OCI-LY1 (cell line): ENCODE measurements at regions not wholly inside any gene's neighbourhood (a gene's known extent, or its start where the extent isn't known, plus 50 kb on each side); places are given as distances from the start of the nearest gene placed in this dataset.
"Not testable (repeated sequence)": the region's sequence is repeated elsewhere in the genome, so short reads cannot be mapped to it uniquely, and the experiment has no call there.

Source experiments
- H2AFZ ChIP-seq: fragments of 200-600 bp; sonication (generic), shearing (Covaris generic); 2 replicates; pipeline ENCODE4 v1.6.0; 2014; ENCODE audit warnings: antibody characterized with exemption, mild to moderate bottlenecking, low read length
- H3F3A ChIP-seq: fragments of 200-600 bp; sonication (generic), shearing (Covaris generic); 2 replicates; pipeline ENCODE4 v1.6.0; 2014; ENCODE audit warnings: mild to moderate bottlenecking, antibody characterized with exemption, low read length, moderate library complexity; ENCODE audit not compliant: insufficient read depth
- H3K27ac ChIP-seq: fragments of 200-600 bp; sonication (generic); 2 replicates; pipeline ENCODE4 v1.5.1; 2014; ENCODE audit warnings: low read length, mixed run types, mild to moderate bottlenecking, low read depth; ENCODE audit not compliant: poor library complexity, severe bottlenecking
- H3K27me3 ChIP-seq: fragments of 200-600 bp; sonication (generic); 2 replicates; pipeline ENCODE4 v1.6.0; 2014; ENCODE audit warnings: antibody characterized with exemption, mild to moderate bottlenecking, low read length, moderate library complexity; ENCODE audit not compliant: insufficient read depth
- H3K36me3 ChIP-seq: fragments of 200-600 bp; sonication (generic); 2 replicates; pipeline ENCODE4 v1.6.1; 2014; ENCODE audit warnings: mild to moderate bottlenecking, antibody characterized with exemption, low read length, moderate library complexity, mixed read lengths; ENCODE audit not compliant: insufficient read depth
- H3K4me1 ChIP-seq: fragments of 200-600 bp; sonication (generic); 2 replicates; pipeline ENCODE4 v1.5.1; 2014; ENCODE audit warnings: mild to moderate bottlenecking, low read length, moderate library complexity; ENCODE audit not compliant: insufficient read depth, severe bottlenecking
- H3K4me2 ChIP-seq: fragments of 200-600 bp; sonication (generic), shearing (Covaris generic); 2 replicates; pipeline ENCODE4 v1.6.1; 2014; ENCODE audit warnings: low read length
- H3K4me3 ChIP-seq: fragments of 200-600 bp; sonication (generic); 2 replicates; pipeline ENCODE4 v1.5.1; 2014; ENCODE audit warnings: low read length, low read depth, mild to moderate bottlenecking, mixed read lengths; ENCODE audit not compliant: poor library complexity, severe bottlenecking
- H3K79me2 ChIP-seq: fragments of 200-600 bp; shearing (Covaris generic); 2 replicates; pipeline ENCODE4 v1.6.1; 2016; ENCODE audit warnings: mixed run types, low read length, mixed read lengths; ENCODE audit not compliant: insufficient read depth
- H3K9ac ChIP-seq: fragments of 200-600 bp; sonication (generic), shearing (Covaris generic); 2 replicates; pipeline ENCODE4 v1.6.1; 2014; ENCODE audit warnings: mild to moderate bottlenecking, low read length, mixed read lengths
- H3K9me2 ChIP-seq: fragments of 200-600 bp; sonication (generic), shearing (Covaris generic); 2 replicates; pipeline ENCODE4 v1.6.1; 2014; ENCODE audit warnings: low read depth, mild to moderate bottlenecking, low read length, mixed read lengths
- H3K9me3 ChIP-seq: fragments of 200-600 bp; shearing (Covaris generic); 2 replicates; pipeline ENCODE4 v1.6.1; 2014; ENCODE audit warnings: low read length, mixed read lengths
- H4K20me1 ChIP-seq: fragments of 200-600 bp; sonication (generic), shearing (Covaris generic); 2 replicates; pipeline ENCODE4 v1.6.0; 2016; ENCODE audit warnings: mild to moderate bottlenecking, low read length; ENCODE audit not compliant: insufficient read depth
- CTCF ChIP-seq: fragments of 200-600 bp; sonication (generic), shearing (Covaris generic); IDR thresholded peaks from 2 replicates; pipeline ENCODE4 v1.5.1; 2017; ENCODE audit warnings: mild to moderate bottlenecking, antibody characterized with exemption, low read length, moderate library complexity, mixed read lengths
- EZH2 ChIP-seq: fragments of 200-600 bp; sonication (generic), shearing (Covaris generic); IDR thresholded peaks from 2 replicates; pipeline ENCODE4 v1.8.0; 2017; ENCODE audit warnings: borderline replicate concordance, mixed run types, mild to moderate bottlenecking, antibody characterized with exemption, low read length, moderate library complexity, mixed read lengths

DNA sequence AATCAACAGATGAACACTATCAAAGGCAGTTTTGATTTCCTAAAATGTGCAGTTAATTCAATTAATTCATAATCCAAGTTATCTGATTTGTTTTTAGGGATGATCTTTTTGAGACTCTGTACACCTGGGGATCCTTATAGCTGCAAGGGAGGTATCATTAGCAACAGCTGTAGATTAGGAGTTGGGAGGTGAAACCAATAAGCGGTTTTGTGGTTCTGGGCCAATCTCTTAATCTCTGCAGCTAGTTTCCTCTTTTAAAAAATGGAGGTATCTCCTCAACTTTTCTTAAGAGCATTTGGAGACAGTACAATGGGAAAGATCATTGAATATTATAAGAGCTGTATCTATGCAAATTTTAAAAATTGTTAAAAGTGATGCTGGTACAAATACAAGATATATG lies 126.0 kb downstream of the MC4R start:
- TF ChIP-seq EZH2 (no peak), CTCF (no peak)
- no peaks in the 10 kb centered on the region for H3K79me2 ChIP-seq
- no peaks in the 10 kb centered on the region for H4K20me1 ChIP-seq
- peak overlapping the region; percentile 42 for H3K4me2 ChIP-seq
- H3K9me2 ChIP-seq: no peaks in the 10 kb centered on the region
- H3K4me1 ChIP-seq: peaks cover 56% of the 10 kb centered on the region
- H3K9ac ChIP-seq: peak overlapping the region; percentile 65; the same call in 1 of the 2 replicates
- H2AFZ ChIP-seq: no peak overlapping the region
- peak overlapping the region; percentile 3 for H3K4me3 ChIP-seq
- H3K36me3 ChIP-seq: no peaks in the 10 kb centered on the region
- peak overlapping the region; percentile 96 for H3K27ac ChIP-seq
- H3K27me3 ChIP-seq: no peaks in the 10 kb centered on the region
- no peaks in the 10 kb centered on the region for H3F3A ChIP-seq
- 0 out of 2 replicates have a peak, but pooled peaks cover 5% of the 10 kb centered on the region for H3K9me3 ChIP-seq

- no peak overlapping the region for H3K4me2 ChIP-seq
- H3K4me1 ChIP-seq: peaks cover 54% of the 10 kb centered on the region
- TF ChIP-seq CTCF (no peak), EZH2 (no peak)
- no peaks in the 10 kb centered on the region for H3F3A ChIP-seq
- H3K36me3 ChIP-seq: no peaks in the 10 kb centered on the region
- H3K9me2 ChIP-seq: no peaks in the 10 kb centered on the region
- no peaks in the 10 kb centered on the region for H3K27me3 ChIP-seq
- H3K9me3 ChIP-seq: peaks cover 13% of the 10 kb centered on the region; the same call in 1 of the 2 replicates
- H3K4me3 ChIP-seq: no peak overlapping the region
- no peak overlapping the region for H2AFZ ChIP-seq
- no peaks in the 10 kb centered on the region for H3K79me2 ChIP-seq
- no peaks in the 10 kb centered on the region for H4K20me1 ChIP-seq
- no peak overlapping the region for H3K9ac ChIP-seq
- H3K27ac ChIP-seq: peak overlapping the region; percentile 14
These were observed 127.5 kb downstream of the MC4R start for GRCh38 chr18:60245096-60245495.

- H3K9ac ChIP-seq, H3K36me3 ChIP-seq, H3F3A ChIP-seq, H4K20me1 ChIP-seq, H3K9me2 ChIP-seq, H3K79me2 ChIP-seq, H2AFZ ChIP-seq, H3K4me3 ChIP-seq, H3K27me3 ChIP-seq: not testable (repeated sequence)
- Histone ChIP-seq H3K4me1 (peaks cover 24% of the 10 kb centered on the region), H3K9me3 (peaks cover 11% of the 10 kb centered on the region; the same call in 1 of the 2 replicates), H3K4me2 (peak overlapping the region; percentile 16; the same call in 1 of the 2 replicates), H3K27ac (peak overlapping the region; percentile 57)
These were observed 133.4 kb downstream of the MC4R start for GRCh38 chr18:60239024-60239710.

- TF ChIP-seq EZH2: no peak
- no peak for TF ChIP-seq CTCF
- Histone ChIP-seq H3K4me2 (no peak overlapping the region), H3K27ac (no peak overlapping the region)
These were observed 137.4 kb downstream of the MC4R start for GRCh38 chr18:60235164-60235563.

More at GRCh38 chr18:60235164-60235563, 137.4 kb downstream of the MC4R start:
- Histone ChIP-seq H4K20me1 (no peaks in the 10 kb centered on the region), H3K9me2 (no peaks in the 10 kb centered on the region), H3K9ac (no peak overlapping the region), H3K79me2 (no peaks in the 10 kb centered on the region), H3K27me3 (no peaks in the 10 kb centered on the region), H3K4me3 (no peak overlapping the region), H3K9me3 (no peaks in the 10 kb centered on the region), H3F3A (no peaks in the 10 kb centered on the region; the same call in 1 of the 2 replicates), H3K36me3 (no peaks in the 10 kb centered on the region), H3K4me1 (peaks cover 21% of the 10 kb centered on the region), H2AFZ (no peak overlapping the region)
